Pons (tissue), 1 donor: ENCODE measurements at regions not wholly inside any gene's neighbourhood (a gene's known extent, or its start where the extent isn't known, plus 50 kb on each side); places are given as distances from the start of the nearest gene placed in this dataset.
A peak's percentile ranks its signal among the peaks of the same experiment; 100 is the strongest.

Experiments
- DNase-seq: peaks from one replicate; pipeline ENCODE4 v3.0.0-alpha.2; 2016; ENCODE audit warnings: low spot score

DNA sequence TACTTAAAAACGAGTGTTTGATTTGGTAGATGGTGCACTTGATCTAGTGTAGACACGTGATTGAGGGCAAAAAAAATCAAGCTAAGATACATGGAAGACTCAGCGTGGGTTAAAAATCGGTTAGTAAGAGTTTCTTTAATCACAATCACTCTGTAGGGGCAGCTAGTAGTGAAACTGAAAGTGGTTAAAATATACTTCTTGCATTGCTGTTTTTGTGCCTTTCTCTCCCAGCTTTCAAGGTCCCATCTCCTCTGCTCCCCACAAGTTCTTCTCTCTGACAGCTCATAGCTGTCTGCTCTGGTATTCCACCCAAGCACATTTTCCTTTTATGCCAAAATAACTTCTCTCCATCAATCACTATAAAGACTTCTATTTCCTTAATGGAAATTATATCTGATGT is 1089.7 kb downstream of the EFNB2 start:
- no peak for DNase-seq

DNA sequence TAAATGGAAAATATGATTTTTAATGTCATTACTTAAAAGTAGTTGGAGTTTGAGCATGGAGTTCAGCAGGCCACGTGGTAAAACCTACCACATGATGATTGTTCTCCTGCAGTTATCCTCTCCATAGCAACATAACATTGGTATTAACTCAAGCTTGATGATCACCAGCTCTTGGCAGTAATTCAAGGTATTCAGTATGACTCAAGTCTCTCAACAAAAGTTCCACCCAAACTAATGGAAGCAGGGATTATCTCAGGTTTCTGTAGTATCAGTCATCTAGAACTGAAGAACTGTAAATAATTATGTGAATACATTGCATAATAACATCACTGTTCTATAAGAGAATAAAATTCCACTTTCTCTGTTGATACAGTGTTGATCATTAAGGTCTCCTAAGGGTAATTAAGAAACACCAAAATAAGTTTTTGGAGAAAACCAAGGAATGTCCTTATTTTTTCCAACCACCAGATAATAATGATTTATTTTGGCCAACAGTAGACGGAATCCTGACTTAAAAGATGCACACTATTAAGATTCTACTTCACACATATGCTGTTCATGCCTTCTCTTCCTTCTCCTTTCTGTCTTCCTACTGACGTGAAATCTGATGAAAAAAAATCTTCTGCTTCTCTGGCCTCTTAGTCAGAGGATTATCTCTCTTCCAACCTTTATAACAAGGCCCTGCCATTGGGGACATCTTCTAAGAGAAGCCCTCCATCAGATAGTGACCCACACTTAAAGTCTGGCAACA is 1092.3 kb downstream of the EFNB2 start:
- no peak for DNase-seq

DNA sequence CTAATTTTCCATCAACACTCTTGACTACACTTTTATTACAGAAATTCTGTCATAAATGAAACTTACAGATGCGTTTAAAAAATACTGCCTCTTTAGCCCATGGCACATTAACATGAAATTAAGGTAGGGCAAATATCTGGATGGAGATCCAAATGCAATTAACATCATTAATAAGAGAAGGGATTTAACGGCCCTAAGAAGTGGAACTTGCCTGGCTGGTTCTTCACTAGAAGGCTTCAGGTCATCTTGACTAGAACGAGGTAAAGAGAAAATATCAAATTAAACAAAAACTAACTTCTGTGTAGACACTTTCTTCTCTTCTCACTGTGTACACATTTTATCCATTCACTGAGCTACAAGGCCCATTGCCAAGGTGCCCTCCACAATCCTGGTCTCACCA is 1093.4 kb downstream of the EFNB2 start:
- DNase-seq = no peak

DNA sequence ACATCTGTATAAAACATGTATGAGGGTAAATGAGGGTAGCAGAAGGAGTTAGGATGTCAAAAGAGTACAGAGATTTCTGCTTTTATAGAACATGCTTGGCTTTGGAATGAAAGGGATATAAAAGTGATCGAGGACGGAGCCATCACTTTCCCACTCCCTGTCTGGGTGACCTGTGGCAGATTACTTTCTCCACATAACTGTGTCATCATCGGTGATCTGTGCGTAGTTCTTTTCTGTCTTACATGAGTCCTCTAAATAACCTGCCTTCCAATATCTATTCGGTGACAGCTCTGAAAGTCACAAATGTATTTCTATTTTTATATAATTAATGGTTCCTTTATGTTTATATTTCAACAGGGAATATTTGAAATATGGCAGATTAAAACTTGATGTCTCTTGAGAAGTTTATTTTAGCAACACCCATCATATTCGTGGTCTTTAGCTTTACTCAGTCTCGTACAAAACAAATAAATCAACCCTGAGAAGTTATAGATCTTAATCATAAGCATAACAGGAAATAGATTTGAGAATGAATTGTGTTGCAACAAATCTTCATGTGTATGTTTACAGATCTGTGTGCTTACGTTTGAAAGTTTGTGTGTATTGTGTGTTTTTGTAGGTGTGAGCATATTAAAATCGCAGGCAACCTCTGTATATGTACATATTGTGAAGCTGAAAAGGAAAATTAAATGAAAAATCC is 1094.3 kb downstream of the EFNB2 start:
- no peak for DNase-seq

DNA sequence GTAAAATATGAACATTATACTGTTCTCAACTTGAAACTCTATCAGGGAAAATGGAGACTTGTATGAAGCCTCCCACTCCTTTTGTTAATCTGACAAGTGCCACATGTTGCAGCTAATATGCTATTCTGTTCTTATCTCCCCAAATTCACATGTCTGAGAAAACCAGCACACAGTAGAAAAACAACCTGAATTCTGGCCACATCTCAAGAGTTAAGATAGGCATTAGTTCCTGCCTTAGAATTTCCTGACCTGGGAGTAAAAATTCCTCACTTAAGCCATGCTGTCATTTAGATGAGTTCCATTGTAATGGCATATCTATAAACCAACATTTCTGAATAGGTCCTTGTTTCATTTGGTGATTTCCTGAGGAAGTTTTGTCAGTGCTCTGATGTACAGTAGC is 1098.5 kb downstream of the EFNB2 start:
- DNase-seq = no peak

DNA sequence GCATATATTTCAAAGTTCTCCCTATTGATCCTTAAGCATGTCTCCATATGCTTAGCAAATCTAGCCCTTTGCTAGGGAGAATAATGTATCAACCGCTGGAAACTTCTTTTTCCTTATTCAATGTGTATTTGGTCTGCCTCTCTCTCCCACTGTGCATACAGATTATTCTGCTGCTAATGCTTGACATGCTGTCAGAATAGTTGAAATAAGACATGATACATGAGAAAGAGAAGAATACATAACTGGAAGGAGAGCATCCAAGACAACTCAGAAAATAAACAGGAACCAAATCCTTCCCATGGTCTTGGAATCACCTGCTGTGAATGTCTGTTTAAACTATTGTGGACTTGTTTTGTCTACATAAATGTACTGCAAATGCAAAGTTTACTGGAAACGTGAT is 1103.0 kb downstream of the EFNB2 start:
- DNase-seq = no peak

DNA sequence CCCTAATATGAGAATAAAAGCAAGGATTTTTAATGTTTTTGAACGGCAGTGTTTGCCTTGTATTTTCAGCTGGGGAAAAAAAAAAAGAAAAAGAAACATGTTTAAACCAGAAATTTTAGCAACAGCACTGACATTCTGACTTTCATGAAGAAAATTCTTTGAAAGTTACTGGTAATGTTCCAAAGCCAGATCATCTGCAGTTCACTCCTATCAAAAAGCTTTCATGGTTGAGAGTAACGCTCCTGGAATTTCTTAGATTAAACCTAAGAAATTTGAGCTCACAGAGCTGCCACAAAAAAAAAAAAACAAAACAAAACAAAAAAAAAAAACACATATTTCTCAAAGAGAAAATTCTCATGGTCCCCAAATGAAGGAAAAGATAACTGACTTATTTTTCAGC is 1106.7 kb downstream of the EFNB2 start:
- no peak for DNase-seq

DNA sequence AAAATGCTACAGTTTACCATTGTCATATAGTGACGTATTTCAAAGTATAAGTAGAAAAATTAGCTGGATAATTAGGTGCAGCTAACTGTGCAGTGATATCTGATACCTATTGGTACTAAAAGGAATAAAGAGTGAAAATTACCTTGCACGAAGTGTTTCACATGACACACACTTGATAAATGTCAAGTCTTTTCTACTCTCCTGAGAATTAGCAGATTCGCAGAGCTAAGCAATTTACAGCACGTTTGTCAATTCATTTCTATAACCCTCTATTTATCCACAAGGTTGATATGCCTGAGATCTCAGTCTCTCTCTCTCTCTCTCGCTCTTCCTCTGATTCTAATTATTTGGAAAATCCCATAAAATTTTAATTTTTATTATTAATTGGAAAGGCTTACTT is 1109.0 kb downstream of the EFNB2 start:
- no peak for DNase-seq

DNA sequence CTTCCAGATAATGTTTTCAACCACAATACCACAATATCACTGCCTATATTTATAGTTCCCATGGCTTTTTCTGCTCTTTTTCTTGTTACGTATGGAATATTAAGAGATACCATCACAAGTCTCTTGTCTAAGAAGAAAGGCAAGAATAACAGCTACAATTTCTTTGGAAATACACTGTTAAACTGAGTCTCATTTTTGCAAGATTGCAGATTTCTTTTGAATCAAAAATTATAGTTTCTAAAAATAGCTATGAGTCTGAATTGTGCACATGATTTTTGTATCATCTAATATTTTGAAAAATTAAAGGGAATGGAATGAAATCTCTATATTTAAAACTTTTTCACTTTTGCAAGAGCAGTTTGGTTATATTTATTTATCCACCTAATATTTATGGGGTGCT is 1120.8 kb downstream of the EFNB2 start:
- no peak for DNase-seq

DNA sequence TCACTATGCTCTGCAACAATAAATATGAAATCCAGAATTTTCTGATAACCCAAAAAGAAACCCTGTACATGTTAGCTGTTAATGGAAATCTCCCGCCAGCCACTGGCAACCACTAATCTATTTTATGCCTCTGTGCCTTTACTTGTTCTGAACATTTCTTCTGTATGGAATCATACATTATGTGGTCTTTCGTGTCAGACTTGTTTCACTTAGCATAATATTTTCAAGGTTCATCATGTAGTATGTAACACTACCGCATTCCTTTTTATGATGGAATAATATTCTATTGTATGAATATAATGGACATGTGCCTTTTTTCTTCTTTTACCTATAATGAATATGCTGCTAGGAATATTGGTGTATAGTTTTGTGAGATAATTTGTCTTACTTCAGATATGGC is 1123.3 kb downstream of the EFNB2 start:
- no peak for DNase-seq

DNA sequence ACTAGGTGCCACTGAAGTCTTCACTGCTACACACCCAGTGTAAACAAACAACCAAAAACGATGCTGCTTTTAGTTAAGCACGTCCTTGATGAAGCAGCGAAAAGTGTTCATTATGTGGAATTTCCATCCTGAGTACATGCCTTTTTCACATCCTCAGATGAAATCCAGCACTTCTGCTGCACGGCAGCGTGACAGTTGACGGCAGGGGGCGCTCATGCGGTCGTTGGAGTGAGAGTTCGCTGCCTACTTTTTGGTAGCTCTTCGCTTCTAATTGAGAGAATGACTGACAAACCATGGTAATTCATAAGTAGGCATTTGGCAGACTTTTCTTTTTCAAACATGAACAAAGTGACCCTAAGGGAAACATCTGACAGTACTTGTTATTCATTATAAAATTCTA is 1124.9 kb downstream of the EFNB2 start:
- DNase-seq = peak; percentile 72

DNA sequence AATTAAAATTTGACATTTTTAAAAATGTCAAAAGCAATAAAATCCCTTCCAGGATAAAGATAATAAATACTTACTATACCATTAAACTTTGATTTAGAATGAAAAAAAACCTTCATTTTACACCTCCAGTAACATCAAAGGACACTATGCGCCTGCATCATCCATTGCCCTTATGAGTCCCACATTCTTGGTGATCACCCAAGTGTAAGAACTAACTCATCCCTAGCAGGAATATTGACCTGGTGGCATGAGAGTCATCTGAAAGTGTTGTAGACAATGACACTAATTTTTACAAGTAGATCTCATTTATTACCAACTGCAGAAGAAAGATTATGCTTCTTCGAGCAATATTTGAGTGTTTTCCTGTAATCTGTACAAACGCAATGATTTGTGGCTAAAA is 1128.9 kb downstream of the EFNB2 start:
- DNase-seq = no peak

DNA sequence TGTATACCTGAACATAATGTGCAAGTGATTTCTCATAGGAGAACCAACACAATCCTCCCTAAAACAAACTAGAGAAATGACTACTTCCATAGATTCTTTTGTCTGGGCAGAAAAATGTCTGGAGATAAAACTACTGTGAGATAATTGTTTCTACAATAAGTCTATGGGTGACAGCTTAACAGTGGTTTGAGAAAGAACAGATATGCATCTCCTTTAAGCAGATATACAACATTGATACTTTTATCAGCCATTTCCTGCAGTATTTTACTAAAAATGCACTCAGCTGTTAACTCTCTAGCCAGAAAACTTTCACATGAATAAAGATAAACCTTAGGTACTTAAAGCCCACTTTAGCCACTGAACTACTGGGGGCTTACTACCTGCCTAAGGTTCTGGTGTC is 1132.4 kb downstream of the EFNB2 start:
- DNase-seq = no peak

DNA sequence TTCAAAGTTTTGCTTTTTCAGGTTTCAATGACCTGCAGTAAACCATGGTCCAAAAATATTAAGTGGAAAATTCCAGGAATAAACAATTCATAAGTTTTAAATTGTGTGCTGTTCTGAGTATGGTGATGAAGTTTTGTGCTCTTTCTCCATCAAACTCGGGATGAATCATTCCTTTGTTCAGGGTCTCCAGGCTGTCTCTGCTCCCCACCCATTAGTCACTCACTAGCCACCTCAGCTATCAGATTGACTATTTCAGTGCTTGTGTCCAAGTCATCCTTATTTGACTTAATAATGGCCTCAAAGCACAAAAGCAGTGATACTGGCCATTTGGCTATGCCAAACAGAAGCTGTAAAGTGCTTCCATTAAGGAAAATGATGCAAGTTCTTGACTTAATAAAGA is 1140.4 kb downstream of the EFNB2 start:
- DNase-seq = no peak

DNA sequence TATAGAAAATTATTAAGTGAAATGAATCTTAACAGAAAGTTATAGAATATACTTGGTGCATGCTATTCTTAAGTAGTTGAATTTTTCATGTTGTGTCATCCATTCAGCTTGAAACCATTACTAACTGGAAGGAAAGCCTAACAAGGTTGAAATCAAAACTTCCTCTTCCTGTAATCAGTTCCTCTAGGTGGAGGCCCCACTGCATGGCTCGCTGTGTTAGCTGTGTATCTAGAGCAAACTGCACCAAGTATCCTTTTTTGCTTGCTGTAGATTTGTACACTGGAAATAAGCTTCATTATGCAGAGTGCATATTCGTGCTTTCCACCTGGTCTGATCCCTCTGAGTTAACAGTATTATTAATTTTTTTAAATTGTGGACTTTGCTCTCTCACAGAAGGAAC is 1146.1 kb downstream of the EFNB2 start:
- DNase-seq = no peak

DNA sequence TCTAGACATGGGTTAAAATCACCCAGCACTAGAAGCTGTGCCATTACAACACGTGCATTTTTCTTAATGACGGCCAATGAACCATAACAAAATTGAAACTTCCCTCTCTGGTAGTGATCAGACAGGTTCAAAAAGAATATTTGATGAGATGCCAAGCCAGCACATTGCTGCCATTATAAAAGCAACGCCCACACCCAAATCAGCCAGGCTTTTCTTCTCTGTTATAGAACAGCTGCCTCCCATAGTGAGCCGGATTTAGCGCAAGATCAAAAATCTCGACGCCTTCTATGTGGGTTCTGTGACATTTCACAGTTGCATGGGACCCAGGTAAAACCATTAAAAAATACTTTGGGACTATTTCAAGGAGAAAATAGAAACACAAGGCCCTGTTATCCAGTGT is 1158.0 kb downstream of the EFNB2 start:
- no peak for DNase-seq

DNA sequence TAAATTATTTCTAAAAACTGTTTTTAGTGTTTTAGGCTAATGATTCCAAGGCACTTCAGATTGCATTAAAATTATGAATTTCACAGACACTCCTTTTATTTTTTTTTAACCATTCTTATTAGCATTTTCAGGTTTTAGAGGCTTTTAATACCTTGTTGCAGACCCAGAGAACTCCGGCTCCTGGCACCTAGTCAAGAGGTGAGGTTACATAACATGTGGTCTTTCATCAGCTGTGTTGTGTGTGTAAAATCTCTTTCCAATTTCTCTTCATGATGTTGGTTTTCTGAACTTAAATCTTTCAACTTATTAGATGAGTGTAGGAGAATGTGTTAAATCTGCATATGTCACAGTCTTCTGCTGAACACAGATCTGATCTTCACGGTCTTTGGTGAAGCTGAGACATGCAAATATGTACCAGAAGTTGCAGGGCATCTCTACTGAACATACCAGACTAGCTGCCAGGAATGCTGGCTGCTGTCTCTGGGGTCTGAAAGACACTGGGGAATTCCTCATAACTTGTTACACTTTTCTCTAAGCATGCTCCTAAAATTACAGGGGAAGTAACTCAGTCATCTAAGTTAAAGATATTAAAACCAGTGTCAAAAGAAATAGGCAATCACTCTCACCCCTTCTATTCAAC is 1165.3 kb downstream of the EFNB2 start:
- no peak for DNase-seq

DNA sequence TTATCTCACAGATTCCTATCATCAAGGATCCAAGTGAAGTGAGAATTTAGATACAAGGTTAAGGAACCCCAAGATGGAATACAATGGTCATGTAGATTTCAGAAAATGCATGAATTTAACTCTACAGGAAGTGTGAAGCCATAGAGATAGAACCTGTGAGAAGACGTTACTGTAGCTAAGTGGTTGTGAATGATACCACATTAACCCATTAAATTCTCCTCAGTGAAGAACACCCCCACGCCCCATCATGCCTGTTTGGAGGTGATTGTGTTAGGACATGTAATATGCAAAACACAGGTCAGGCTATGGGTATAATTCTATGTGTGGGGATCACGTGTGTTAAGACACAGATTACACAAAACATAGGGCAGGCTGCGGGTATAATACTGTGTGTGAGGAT is 1166.7 kb downstream of the EFNB2 start:
- no peak for DNase-seq

DNA sequence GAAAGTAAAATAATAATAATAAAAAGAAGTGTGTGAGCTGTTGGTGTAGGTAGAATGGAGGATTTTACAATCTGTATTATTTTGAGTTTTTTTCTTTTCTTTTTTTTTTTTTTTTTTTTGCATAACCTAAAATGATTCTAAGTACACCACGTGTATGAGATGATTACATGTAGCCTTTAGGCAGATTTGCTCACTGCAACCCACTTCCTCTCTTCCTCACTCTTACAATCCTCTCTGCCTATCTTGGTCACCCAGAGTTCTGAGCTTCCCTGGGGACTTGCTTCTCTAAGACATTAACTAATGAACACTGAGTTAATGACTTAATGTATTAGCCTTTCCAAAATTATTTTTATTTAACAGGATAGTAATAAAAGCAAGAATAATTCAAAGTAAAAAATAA is 1169.6 kb downstream of the EFNB2 start:
- no peak for DNase-seq

DNA sequence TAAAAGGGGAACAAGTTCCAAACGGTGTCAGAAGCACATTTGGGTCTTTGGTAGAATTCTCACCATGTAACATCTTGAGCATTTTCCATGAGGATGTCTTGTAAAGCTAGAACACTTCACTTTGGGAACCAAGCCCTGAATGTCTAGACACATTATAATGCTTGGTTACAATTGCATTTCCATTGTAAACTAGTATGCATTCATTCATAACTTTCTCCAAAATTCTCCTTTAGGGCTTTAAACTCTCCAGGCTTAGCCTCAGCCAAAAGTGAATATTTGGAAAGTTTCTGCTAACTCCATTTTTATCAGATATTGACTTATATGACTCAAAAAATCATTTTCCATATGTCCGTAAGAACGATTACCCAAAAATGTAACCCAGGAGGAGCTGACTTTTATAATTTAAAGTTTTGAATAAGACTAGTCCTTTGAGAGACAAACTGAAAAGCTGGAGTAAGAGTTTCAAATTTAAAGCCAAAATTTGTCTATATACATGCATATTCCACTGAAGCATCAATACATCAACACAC is 1170.4 kb downstream of the EFNB2 start:
- DNase-seq = no peak

DNA sequence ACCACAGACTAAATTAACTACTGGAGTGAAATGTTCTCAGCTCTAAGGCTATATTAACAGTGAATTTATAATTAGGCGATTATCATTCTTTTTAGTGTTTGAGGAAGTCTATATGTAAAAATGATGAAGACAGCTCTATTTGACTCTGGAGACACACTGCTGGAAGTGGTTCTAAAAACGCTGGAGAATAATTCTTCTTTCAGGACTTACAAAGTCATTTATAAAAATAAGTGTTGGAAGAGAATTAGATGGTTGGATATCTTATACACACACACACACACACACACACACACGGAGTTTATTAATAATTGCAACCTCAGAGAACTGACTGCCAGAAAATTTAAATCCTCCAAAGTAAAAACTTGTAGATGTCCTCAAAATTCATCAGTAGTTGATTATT is 1171.3 kb downstream of the EFNB2 start:
- no peak for DNase-seq

DNA sequence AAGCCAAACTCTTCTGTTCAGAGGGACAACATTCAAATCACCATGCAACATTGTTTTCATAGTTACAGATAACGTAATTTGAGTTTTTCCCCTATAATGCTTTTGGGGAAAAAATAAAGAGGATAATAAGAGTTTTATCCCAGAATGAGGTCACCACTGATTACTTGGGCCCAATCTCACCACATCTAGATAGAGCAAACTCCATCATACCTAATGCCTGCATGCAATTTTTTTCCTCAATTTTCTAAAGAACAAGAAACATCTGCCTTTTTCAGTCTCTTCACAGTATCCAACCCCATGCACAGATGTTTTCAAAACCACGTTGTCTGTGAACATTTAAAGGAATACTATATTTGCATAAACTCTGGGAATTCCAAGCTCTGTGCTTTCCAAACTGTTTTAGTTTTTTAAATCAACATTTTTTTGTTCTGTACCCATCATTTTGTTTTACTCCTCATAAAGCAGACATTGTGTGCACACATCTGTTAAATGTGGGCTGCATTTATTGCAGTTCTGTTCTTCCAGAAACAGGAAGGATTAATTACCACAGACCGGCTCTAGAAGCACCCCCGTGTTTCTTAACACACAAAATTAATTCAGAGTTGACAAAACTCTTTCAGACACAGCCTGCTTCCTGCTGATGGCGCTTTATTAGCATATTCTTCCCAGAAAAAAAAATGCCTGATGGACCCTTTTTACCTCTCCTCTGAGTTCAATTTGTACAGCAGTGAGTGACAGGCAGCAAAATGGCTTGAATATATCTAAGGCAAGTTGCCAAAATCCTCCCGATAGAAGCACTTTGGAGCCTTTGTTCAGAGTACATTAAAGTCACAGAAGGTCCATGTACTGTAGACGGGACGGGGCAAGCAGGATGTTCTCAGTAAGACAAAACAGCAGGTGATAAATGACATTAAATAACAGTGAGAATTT is 1171.9 kb downstream of the EFNB2 start:
- peak; percentile 5 for DNase-seq
